NCI-H1092 treated with DMSO at 0.1 percent for 48 hours (cell line): ENCODE measurements at regions not wholly inside any gene's neighbourhood (a gene's known extent, or its start where the extent isn't known, plus 50 kb on each side); places are given as distances from the start of the nearest gene placed in this dataset.

ENCODE experiments used
- DNase-seq: peaks from one replicate; lab custom pipeline; 2025; lab: John Stamatoyannopoulos, UW

GRCh38 chr5:51034222-51034901 lies 348.9 kb upstream of the ISL1 start:
- peak; percentile 2 for DNase-seq

- DNase-seq, result no peak
Measured at GRCh38 chr5:51039424-51040329, 343.6 kb upstream of the ISL1 start.

- no peak for DNase-seq
Measured at GRCh38 chr5:51043745-51044144, 339.5 kb upstream of the ISL1 start.

GRCh38 chr5:51047369-51047768 lies 335.9 kb upstream of the ISL1 start:
- peak; percentile 2 for DNase-seq

- DNase-seq, result no peak
Measured at GRCh38 chr5:51053361-51053760, 329.9 kb upstream of the ISL1 start.

- DNase-seq, result no peak
Measured at GRCh38 chr5:51060953-51061352, 322.3 kb upstream of the ISL1 start.

GRCh38 chr5:51072937-51073336 lies 310.3 kb upstream of the ISL1 start:
- DNase-seq, result no peak

GRCh38 chr5:51082741-51083140 lies 300.5 kb upstream of the ISL1 start:
- no peak for DNase-seq

GRCh38 chr5:51091816-51092215 lies 291.4 kb upstream of the ISL1 start:
- DNase-seq, result no peak

GRCh38 chr5:51095486-51095885 lies 287.8 kb upstream of the ISL1 start:
- DNase-seq, result no peak

GRCh38 chr5:51096859-51097258 lies 286.4 kb upstream of the ISL1 start:
- no peak for DNase-seq

GRCh38 chr5:51099173-51099853 lies 283.9 kb upstream of the ISL1 start:
- no peak for DNase-seq

- no peak for DNase-seq
Measured at GRCh38 chr5:51104556-51104955, 278.7 kb upstream of the ISL1 start.

- no peak for DNase-seq
Measured at GRCh38 chr5:51109786-51110410, 273.4 kb upstream of the ISL1 start.

- no peak for DNase-seq
Measured at GRCh38 chr5:51131266-51131665, 252.0 kb upstream of the ISL1 start.

GRCh38 chr5:51138164-51138563 lies 245.1 kb upstream of the ISL1 start:
- DNase-seq, result no peak

GRCh38 chr5:51148437-51148836 lies 234.8 kb upstream of the ISL1 start:
- no peak for DNase-seq

- DNase-seq, result no peak
Measured at GRCh38 chr5:51156222-51156621, 227.0 kb upstream of the ISL1 start.

GRCh38 chr5:51156838-51157237 lies 226.4 kb upstream of the ISL1 start:
- no peak for DNase-seq

- no peak for DNase-seq
Measured at GRCh38 chr5:51159164-51159563, 224.1 kb upstream of the ISL1 start.

- no peak for DNase-seq
Measured at GRCh38 chr5:51159606-51160005, 223.6 kb upstream of the ISL1 start.

GRCh38 chr5:51162245-51162644 lies 221.0 kb upstream of the ISL1 start:
- DNase-seq, result no peak
